Activated naive CD4-positive, alpha-beta T cell treated with anti-CD3 and anti-CD28 coated beads, Interleukin-2, amount 50 U/mL, for 72 hours (primary cell): ENCODE measurements at regions not wholly inside any gene's neighbourhood (a gene's known extent, or its start where the extent isn't known, plus 50 kb on each side); places are given as distances from the start of the nearest gene placed in this dataset.
A peak's percentile ranks its signal among the peaks of the same experiment; 100 is the strongest.

Experiments used
- ATAC-seq, 2 donors: fragments of 150-1000 bp; cut with Tn5 transposase; 2 replicates each; pipeline ENCODE4 v1.10.0; 2021; ENCODE audit warnings: mild to moderate bottlenecking in 2 of 2, moderate library complexity in 2 of 2
- DNase-seq, 2 donors: peaks; one replicate each; pipeline ENCODE4 v3.0.0; 2021 to 2022; ENCODE audit warnings: low spot score in 2 of 2
- H3K27ac Mint-ChIP-seq, 2 donors: one replicate each; pipeline ENCODE4 v1.8.0; 2022; ENCODE audit warnings: mild to moderate bottlenecking in 2 of 2, mixed read lengths in 2 of 2
- H3K36me3 Mint-ChIP-seq, 2 donors: one replicate each; pipeline ENCODE4 v1.8.0; 2022; ENCODE audit warnings: mixed read lengths in 2 of 2
- H3K9me3 Mint-ChIP-seq, 2 donors: one replicate each; pipeline ENCODE4 v1.8.0; 2022; ENCODE audit warnings: mixed read lengths in 2 of 2

DNA sequence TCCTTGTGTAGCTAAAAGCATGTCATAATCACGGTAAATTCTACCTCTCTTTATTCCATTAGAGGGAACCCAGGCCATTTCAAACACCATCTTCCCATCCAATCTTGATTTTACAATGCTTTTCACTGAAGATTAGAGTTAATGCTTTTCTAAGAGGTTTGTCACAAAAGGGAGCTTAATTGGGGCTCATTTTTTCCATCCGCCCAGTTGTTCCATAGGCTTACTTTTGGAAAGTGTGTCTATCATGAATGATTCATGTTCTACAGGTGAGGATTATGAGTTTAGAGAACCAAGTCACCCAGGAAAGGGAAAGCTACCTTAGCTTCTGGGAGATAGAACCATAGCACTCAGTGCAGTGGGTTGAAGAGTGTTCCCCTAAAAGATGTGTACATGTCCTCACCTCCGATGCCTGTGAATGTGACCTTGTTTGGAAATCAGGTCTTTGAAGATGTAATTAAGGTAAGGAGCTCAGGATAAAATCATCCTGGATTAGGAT is 286.9 kb upstream of the RUNX1 start:
- DNase-seq (no peak), ATAC-seq (peak; percentile 52 to 73)
- H3K9me3 Mint-ChIP-seq: peaks cover 12 to 20% of the 10 kb centered on the region in 2 donors
- peak overlapping the region in 1 of 2 donors; percentile 81 for H3K27ac Mint-ChIP-seq
- peaks cover 6 to 25% of the 10 kb centered on the region in 2 donors for H3K36me3 Mint-ChIP-seq

- Mint-ChIP-seq H3K9me3 (peaks cover 11 to 23% of the 10 kb centered on the region in 2 donors), H3K27ac (no peak overlapping the region), H3K36me3 (peaks cover 6 to 27% of the 10 kb centered on the region in 2 donors)
- DNase-seq (no peak), ATAC-seq (no peak)
Measured at GRCh38 chr21:35333831-35334618, 284.9 kb upstream of the RUNX1 start.

DNA sequence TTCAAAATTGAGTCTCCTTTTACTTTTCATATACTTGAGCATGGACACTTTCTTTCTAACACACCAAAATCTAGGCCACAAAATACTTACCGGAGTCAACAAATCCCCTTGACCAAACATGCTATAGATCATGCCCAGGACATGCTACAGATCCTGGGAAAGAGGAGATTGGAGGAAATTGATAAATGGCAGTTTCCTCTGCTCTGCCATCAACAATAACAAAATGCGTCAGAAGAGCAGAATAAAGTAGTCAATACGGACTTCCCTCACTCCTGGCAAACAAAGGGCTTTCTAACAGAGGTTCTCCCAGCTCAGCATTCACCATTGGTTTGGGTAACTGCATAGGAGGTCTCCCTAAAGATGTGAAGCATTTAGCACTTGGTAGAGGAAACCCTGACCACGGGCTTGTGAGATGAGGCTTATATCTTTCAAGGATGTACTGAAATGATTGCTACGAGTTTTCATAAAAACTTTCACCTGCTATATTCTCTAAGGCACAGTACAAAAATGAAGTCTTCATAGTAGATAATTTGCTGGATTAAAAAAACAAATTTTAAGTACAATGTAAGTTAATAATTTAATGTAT is 283.8 kb upstream of the RUNX1 start:
- Mint-ChIP-seq H3K9me3 (peaks cover 8 to 17% of the 10 kb centered on the region in 2 donors), H3K27ac (no peak overlapping the region), H3K36me3 (peaks cover 2 to 22% of the 10 kb centered on the region in 2 donors)
- DNase-seq: no peak
- ATAC-seq: peak in 1 of 2 donors; percentile 81

DNA sequence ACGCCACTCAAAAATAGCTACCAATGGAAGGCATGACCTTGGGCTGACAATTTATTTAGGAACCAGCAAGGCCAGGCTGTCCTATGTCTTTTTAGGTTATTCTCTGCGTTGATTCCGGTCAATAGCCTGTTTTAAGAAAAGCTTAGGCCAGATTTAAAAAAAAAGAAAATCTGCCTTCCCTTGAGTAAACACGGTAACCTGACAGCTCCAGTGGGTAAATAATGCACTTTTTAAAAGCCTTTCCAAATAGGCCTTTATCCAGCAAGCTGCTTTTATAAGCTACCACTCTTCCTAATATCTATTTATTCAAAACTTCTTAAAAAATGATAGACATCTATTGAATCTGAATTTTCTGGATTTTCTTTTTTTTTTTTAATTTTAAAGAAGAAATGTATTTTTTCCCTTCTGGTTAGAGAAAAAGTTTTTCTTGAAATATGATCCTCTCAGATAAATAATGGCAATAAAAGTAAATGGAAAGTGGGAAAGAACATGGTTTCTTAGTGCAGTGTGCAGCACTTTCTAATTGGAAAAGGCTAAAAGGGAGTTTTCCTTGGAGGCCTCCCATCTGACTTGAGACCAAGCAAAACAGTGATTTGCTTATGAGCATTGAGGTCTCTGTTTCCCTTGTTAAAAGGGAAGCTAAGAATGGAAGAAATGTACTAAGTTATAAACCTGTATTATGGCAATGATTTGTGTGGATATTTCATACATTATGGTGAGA is 281.0 kb upstream of the RUNX1 start:
- no peak for DNase-seq
- peaks cover 0 to 12% of the 10 kb centered on the region in 2 donors for H3K36me3 Mint-ChIP-seq
- H3K27ac Mint-ChIP-seq: no peak overlapping the region
- peaks cover 7 to 13% of the 10 kb centered on the region in 2 donors for H3K9me3 Mint-ChIP-seq
- no peak for ATAC-seq

DNA sequence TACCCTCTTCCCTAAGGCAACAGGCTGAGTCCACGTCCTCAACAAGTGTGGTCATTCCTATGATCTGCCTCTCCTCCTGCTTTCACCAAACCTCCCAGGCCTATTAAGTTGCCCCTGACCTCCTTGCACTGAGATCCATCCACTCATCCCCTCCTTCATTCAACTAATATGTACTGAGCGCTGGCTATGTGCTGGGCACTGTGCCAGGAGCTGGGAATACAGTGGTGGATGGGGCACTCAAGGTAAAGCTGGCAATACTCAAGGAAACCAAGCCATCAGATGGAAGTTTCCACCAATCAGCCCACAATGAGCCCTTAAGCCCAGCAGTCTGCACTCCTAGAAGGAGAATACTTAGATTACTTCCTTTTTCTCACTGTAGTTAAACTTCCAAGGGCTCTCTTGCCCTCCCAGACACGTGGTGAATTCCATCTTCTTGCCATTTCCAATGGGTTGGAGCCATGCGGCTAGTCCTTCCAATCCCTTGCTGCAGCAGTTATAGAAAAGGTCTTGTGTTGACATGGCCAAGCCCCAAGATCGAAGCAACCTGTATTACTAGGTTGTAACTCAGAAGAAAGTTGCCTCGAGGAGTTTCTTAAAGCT is 279.9 kb upstream of the RUNX1 start:
- ATAC-seq (no peak), DNase-seq (no peak)
- Mint-ChIP-seq H3K27ac (no peak overlapping the region), H3K9me3 (peaks cover 7 to 13% of the 10 kb centered on the region in 2 donors), H3K36me3 (peaks cover 0 to 12% of the 10 kb centered on the region in 2 donors)

- Mint-ChIP-seq H3K9me3 (peaks cover 7 to 14% of the 10 kb centered on the region in 2 donors), H3K27ac (no peak overlapping the region), H3K36me3 (peaks cover 0 to 12% of the 10 kb centered on the region in 2 donors)
- ATAC-seq (no peak), DNase-seq (no peak)
Measured at GRCh38 chr21:35326677-35327076, 277.6 kb upstream of the RUNX1 start.

GRCh38 chr21:35325953-35326352 is 276.9 kb upstream of the RUNX1 start:
- no peak for ATAC-seq
- no peak for DNase-seq
- H3K36me3 Mint-ChIP-seq: peaks cover 0 to 12% of the 10 kb centered on the region in 2 donors
- H3K27ac Mint-ChIP-seq: peak overlapping the region in 1 of 2 donors; percentile 56
- H3K9me3 Mint-ChIP-seq: peaks cover under 1 to 14% of the 10 kb centered on the region in 2 donors

- ATAC-seq (no peak), DNase-seq (no peak)
- Mint-ChIP-seq H3K27ac (peak overlapping the region in 1 of 2 donors; percentile 4), H3K36me3 (peaks cover 0 to 12% of the 10 kb centered on the region in 2 donors), H3K9me3 (peaks cover 0 to 14% of the 10 kb centered on the region in 2 donors)
Measured at GRCh38 chr21:35324372-35325220, 275.5 kb upstream of the RUNX1 start.

GRCh38 chr21:35323947-35324346 is 274.8 kb upstream of the RUNX1 start:
- no peak for ATAC-seq
- H3K36me3 Mint-ChIP-seq: peaks cover 0 to 5% of the 10 kb centered on the region in 2 donors

GRCh38 chr21:35321322-35322200 is 272.5 kb upstream of the RUNX1 start:
- Mint-ChIP-seq H3K36me3 (no peaks in the 10 kb centered on the region), H3K27ac (no peak overlapping the region), H3K9me3 (peaks cover 0 to 7% of the 10 kb centered on the region in 2 donors)
- peak in 1 of 2 donors; percentile 51 for ATAC-seq
- no peak for DNase-seq

More at GRCh38 chr21:35323947-35324346, 274.8 kb upstream of the RUNX1 start:
- peaks cover 0 to 7% of the 10 kb centered on the region in 2 donors for H3K9me3 Mint-ChIP-seq
- H3K27ac Mint-ChIP-seq: peak overlapping the region in 1 of 2 donors; percentile 4
- no peak for DNase-seq

DNA sequence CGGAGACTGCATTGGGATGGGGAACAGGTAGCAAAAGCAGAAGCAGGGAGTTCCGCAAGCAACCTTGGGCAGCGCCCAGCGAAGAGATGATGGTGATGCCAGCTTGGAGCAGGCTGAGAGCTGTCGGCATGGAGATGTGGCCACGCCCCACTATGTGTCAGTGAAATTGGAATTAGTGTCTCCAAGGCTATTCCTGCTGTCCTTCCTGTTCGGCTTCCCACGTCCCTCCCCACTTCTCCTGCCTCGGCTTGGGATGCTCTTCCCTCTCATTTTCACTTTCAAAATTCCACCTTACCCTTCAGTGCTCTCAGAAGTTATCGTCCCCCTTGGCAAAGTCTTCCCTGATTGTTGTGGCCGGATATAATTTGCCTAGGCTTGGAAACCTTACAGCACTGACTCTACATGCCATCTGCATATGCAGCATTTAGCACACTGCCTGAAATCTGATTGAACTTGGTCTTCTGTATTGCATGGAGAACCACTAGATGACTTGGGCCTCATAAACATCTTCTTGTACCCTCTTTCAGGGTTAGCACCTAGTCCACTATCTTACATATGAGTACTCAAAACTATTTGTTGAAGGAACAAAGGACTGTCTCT is 270.7 kb upstream of the RUNX1 start:
- peaks cover 0 to 10% of the 10 kb centered on the region in 2 donors for H3K9me3 Mint-ChIP-seq
- H3K27ac Mint-ChIP-seq: no peak overlapping the region
- H3K36me3 Mint-ChIP-seq: no peaks in the 10 kb centered on the region
- DNase-seq (no peak), ATAC-seq (no peak)

GRCh38 chr21:35316933-35317332 is 267.8 kb upstream of the RUNX1 start:
- H3K27ac Mint-ChIP-seq: no peak overlapping the region
- no peaks in the 10 kb centered on the region for H3K36me3 Mint-ChIP-seq
- DNase-seq (no peak), ATAC-seq (no peak)
- H3K9me3 Mint-ChIP-seq: peaks cover 0 to 4% of the 10 kb centered on the region in 2 donors

GRCh38 chr21:35316456-35316855 is 267.4 kb upstream of the RUNX1 start:
- DNase-seq (no peak), ATAC-seq (no peak)
- Mint-ChIP-seq H3K27ac (no peak overlapping the region), H3K9me3 (peaks cover 0 to 4% of the 10 kb centered on the region in 2 donors), H3K36me3 (no peaks in the 10 kb centered on the region)

GRCh38 chr21:35314857-35315582 is 265.9 kb upstream of the RUNX1 start:
- no peak for ATAC-seq
- no peak overlapping the region for H3K27ac Mint-ChIP-seq

More at GRCh38 chr21:35314857-35315582, 265.9 kb upstream of the RUNX1 start:
- peaks cover 0 to 9% of the 10 kb centered on the region in 2 donors for H3K9me3 Mint-ChIP-seq
- DNase-seq: no peak
- H3K36me3 Mint-ChIP-seq: no peaks in the 10 kb centered on the region
